ENCODE measurements at regions not wholly inside any gene's neighbourhood (a gene's known extent, or its start where the extent isn't known, plus 50 kb on each side); places are given as distances from the start of the nearest gene placed in this dataset.

- TF ChIP-seq POLR2A (IDR thresholded peaks at IDR 0.05) = no peak
- TF ChIP-seq, protein P1, sequence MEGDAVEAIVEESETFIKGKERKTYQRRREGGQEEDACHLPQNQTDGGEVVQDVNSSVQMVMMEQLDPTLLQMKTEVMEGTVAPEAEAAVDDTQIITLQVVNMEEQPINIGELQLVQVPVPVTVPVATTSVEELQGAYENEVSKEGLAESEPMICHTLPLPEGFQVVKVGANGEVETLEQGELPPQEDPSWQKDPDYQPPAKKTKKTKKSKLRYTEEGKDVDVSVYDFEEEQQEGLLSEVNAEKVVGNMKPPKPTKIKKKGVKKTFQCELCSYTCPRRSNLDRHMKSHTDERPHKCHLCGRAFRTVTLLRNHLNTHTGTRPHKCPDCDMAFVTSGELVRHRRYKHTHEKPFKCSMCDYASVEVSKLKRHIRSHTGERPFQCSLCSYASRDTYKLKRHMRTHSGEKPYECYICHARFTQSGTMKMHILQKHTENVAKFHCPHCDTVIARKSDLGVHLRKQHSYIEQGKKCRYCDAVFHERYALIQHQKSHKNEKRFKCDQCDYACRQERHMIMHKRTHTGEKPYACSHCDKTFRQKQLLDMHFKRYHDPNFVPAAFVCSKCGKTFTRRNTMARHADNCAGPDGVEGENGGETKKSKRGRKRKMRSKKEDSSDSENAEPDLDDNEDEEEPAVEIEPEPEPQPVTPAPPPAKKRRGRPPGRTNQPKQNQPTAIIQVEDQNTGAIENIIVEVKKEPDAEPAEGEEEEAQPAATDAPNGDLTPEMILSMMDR (IDR thresholded peaks at IDR 0.05 in 4 of 5, conservative IDR thresholded peaks at IDR 0.05 in 1 of 5) = no peak
Observed at GRCh38 chr12:30417697-30418231, 277.9 kb downstream of the IPO8 start.
